ELF-1 (cell line): ENCODE measurements at regions not wholly inside any gene's neighbourhood (a gene's known extent, or its start where the extent isn't known, plus 50 kb on each side); places are given as distances from the start of the nearest gene placed in this dataset.
"Not testable (repeated sequence)": the region's sequence is repeated elsewhere in the genome, so short reads cannot be mapped to it uniquely, and the experiment has no call there.

Source experiments
- DNase-seq: peaks from one replicate; pipeline ENCODE4 v3.0.0-alpha.2; 2016; ENCODE audit warnings: low read depth, low spot score

DNA sequence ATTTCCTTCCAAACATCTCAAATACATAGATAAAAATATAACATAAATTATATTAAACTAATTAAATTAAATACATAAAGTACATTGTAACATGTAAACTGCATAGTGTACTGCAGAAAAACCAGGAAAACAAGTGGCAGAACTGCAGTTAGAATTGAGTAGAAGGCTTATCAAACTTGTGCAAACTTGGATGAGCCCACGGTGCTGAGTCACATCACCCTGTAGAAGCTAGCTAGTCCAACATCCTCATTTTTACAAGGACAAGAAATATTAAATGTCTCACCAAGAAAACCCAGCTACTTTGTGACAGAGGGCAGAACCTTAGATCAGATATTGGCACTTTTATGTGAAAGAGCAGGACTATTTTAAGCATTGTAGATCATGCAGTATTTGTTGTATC lies 807.9 kb upstream of the NUDT12 start:
- no peak for DNase-seq

DNA sequence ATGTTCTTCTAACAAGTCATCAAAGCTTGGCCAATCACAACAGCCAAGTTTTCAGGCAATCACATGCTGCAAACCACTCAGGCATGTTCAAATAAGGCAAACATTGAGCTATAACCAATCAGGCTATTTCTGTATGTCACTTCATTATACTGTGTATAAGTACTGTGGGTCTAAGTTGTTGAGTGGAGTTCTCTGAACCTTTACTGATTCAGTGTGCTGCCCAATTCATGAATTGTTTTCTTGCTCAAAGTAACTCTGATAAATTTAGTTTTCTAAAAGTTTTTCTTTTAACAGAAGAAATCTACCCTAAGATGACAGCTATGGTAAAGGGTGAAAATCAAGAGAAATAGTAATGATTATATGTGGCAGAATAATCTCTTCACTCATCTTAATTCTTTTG lies 805.4 kb upstream of the NUDT12 start:
- no peak for DNase-seq

DNA sequence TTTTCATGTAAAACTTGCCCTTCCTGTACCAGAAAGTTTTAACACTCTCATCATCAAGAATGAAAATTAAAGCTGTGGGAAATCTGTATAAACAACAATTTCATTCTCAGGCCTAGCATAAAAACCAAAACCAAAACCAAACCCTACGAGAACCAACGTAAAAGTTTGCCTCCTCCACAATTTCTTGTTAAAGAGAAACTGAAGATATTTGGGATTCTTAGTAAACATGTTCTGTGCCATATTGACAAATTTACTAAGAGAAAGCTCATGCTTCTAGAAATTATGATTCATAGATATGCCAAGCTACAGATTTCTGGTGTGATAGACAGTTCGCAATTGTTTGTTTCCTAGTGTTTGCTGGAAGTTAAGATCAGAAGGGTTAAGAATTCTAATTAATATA lies 801.0 kb upstream of the NUDT12 start:
- no peak for DNase-seq

DNA sequence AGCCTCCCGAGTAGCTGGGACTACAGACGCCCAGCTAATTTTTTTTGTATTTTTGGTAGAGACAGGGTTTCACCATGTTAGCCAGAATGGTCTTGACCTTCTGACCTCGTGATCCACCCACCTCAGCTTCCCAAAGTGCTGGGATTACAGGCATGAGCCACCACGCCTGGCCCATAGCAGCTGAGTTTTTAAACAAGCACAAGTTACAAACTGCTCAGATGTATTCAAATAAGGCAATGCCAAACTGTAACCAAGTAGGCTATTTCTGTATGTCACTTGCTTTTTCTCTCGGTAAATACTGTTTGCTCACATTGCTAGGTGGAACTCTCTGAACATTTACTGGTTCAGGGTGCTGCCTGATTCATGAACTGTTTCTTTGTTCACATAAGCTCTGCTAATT lies 799.3 kb upstream of the NUDT12 start:
- peak; percentile 9 for DNase-seq

DNA sequence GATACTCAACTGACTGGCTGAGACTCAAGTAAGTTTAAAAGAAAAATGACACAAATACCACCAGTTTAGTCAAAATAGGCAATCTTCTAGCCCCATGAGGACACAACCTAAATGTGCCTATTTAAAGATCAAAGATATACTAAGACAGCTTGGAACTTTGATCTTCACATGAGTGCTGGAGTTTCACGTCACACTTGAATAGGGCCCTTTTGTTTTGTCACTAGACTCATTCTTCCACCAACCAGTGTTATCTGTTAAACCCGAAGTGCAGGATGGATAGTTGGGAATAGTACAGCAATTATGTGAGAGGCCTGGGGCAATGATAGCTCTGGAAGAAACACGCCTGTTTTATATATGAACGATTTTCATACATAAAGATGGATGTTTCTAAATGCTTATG lies 792.8 kb upstream of the NUDT12 start:
- peak; percentile 30 for DNase-seq

DNA sequence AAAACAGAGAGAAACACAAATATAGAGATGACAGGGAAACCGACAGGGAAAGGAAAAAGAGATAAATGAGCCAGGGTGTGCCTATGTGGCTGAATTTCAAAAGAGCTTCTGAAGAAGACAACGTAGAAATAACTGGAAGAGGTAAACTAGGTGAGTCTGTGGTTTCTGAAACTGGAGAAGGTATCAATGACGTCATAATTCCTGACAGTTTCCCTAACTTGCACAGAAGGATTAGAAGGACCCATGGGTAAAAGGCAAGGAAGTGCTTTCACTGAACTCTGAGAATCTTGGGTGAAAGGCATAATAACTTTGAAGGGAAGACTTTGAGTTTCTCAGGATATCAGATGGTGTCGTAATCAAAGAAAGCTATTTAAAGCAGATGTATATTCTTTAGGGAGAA lies 790.8 kb upstream of the NUDT12 start:
- DNase-seq: no peak

DNA sequence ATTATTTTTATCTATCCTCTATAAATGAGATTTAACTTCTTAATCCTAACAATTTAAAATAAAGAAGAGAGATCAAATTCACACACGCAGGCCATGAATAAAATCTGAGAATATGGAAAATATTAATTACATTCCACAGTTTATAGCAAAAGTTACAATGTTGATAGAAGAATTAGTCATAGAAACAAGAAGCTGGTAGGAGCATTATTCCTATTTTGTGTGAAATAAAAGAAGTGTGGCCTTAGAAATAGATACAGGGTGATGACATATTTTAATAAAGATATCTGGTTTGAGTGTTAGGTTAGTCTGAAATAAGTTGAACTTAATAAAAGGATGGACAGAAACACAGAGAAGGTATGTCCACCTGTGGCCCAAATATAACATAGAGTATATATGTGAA lies 790.4 kb upstream of the NUDT12 start:
- DNase-seq: no peak

DNA sequence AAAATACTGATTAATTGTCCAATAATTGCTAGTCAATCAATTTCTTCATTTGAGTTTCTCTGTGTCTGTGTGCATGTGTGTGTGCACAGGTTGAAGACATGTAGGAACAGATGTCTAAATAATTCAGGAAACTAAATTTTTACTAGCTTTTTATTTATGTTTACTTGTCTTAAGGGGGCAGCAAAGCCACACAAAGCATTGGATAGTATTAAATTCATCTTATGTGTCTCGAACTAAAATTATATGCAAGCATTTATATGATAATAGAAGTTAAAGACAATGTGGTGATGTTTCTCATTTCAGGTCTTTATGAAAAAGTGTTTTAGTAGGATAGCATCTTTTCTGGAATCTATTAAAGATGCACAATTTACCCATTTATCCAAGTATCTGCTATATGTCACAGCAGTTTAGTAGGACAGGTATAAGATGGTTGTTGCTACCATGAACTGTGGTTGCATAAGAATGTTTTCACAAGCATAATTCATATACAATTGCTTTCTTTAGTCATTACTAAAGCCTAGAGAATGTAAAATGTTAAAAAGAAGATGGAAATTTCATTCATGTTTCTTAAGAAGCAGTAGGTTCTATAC lies 784.6 kb upstream of the NUDT12 start:
- DNase-seq: no peak

DNA sequence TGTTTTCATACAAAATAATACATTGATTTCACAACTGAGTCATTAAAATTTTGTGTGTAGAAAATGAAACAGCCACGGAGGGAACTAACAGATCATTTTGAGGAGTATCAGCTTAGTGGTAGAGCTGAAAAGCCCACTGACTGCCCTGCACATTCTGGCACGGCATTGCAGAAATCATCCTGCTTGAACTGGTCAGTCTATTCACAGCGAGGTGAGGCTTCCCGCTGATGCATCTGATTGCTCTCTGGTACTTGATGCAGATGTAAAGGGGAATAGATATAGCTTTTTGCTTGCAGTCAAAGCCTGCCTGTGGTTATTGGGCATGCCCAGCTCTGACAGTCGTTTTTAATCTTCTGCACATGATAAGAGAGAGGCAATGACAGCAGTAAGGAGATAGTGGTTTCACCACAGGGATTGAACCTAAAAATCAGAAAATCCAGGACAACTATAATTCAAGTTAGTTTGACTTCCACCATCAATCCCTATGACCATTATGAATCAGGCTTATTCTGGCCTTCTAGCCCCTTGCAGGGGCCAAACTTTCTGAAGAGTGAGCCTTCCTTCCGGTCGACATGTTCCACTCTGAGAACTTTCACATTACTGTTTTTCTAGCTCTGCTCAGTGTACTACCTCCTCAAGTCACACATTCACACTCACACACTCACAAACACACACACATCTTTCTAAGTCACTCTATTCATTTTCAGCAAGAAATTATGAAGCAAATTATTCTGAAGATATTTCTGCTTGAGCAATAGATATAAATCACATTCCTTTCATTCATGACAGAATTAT lies 782.8 kb upstream of the NUDT12 start:
- DNase-seq: no peak

DNA sequence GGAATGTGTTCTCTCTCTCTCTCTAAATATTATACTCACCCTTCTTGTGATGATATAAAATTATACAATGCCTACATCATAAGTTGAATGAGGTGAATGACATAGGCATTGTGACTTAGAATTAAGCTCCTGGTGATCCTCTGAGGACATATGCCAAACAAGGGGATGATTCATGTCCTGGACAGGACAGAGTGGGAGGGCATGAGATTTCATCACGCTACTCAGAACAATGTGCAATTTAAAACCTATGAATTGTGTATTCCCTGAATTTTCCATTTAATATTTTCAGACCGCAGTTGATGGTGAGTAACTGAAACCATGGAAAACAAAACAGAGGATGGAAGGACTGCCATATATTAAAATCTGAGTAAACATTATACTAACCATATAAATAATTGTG lies 782.2 kb upstream of the NUDT12 start:
- no peak for DNase-seq

DNA sequence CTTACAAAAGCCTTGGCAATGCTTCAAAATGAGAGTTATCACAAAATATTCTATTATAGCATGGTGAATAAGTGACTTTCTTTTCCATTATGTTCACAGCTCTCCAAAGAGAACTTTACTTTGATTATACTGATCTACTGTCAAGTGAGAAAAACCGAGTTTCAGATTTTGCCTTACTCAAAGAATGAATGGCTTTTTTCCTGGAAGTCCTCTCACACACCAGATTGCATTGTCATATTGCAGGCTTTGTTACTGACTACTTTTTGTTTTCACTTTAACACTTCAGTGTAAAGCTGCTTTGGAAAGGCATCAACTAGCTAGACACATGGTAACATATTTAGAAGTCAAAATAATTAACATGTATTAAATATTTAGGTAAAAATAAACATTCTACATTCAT lies 765.2 kb upstream of the NUDT12 start:
- DNase-seq: no peak

DNA sequence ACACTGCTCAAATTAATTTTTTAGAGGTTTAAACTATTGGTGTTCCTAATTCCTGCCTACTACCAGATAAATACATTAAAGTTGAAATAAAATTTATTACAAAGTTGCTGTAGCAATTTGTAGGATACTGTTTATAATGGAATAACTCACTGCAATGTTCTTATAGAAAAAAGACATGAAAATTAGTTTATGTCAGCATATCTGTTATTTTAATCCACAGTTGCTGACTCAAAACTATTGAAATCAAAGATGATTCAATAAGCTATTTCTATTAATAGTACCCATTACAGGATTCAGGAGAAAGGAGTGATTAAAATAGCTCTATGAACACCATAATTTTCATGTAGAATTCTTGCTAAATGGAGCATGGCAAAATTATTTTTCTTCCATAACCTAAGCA lies 764.4 kb upstream of the NUDT12 start:
- no peak for DNase-seq

DNA sequence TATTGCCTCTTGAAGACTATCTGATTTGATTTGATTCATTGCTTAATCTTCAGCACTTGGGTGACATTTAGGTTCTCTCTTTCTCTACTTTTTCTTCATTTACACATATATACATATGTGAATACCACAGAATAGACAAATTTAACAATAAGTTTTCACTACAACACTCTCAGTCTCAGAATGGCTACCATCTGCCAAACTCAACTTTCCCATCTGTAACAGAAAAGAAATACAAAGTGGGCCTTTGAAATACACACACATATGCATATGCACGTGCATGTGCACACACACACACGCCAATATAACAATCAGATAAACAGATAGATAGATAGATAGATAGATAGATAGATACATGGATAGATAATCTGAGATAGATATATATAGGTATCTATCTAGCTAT lies 762.8 kb upstream of the NUDT12 start:
- DNase-seq: no peak

DNA sequence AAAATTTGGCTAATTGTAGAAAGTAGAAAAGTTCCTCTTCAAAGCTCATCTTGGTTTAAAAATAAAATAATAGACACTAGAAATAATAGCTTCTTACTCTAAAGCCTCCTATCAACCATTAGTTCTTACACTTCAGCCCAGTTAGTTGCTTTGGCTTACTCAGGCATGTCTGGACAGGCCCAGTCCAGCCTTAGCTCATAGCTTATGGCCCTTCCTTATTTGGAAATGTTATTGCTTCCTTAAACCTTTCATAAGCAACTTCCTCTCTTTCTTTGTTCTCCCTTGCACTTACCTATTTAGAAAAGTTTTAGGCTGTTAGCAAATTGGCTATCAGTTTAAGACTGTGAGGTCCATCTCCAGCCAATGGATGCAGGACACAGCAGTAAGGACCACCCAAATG lies 754.1 kb upstream of the NUDT12 start:
- DNase-seq: not testable (repeated sequence)

DNA sequence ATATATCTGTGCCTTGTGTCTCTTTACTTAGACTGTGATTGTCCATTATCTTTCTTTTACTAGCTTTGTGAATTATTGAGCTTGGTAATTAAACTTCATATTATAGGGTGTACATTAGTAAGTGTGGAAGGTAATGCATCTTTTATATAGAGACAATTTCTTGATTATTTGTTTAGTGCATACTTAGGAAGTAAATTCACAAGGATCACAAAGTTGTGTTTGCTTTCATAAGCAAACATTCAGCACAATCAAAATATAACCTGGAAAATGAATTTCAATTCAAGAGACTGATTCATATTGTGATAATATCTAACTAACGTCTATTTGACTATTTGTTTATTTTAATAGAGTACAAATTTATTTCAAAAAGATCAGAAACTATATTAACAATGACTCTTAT lies 749.9 kb upstream of the NUDT12 start:
- DNase-seq: no peak

DNA sequence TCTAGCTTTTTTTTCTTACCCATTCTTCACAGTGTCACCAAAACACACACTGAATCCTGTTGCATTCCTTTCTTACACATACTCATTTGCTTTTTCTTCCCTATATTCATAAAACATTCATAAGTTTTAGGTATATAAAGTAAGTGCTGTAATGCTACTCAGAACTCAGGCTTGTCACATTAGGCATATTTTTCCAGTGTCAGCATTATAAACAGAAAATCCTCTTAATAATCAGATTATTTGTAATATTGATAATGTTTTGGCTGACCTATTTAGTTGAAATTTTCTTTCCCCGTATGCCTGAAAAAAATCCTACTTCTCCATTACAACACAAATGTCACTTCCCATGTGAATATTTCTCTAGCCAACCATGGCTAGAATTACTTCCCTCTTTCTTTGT lies 743.0 kb upstream of the NUDT12 start:
- DNase-seq: no peak

DNA sequence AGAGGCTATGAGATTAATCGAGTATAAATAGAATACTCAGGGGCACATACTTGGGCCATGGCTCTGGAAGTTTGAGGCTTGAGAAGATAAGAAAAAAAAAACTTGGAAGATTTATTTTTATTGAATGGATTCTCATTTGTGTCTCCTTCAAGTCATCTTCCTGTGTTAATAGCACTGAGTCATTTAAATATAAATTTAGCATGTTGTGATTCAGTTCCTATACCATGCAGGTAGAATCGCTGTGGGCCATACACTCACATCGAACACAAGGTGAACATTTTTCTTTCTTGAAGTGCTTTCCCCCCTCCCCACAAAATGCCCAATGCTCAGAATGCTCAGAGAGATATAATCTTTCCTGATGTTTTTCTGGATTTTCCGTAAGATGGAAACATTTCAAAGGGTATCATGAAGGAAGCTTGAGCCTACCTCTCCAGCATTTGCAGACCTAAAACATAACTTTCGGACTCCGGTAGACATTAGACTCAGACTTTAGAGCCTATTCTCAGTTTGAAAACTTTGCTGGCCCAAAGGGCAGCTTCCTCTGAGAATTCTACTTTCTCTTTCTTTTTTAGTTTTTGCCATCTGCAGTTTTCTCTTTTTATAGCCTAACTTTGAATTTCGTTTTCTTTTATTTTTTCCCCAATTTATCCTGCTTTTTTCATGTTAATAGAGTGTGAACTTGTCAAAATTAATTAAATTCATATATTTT lies 737.6 kb upstream of the NUDT12 start:
- no peak for DNase-seq

DNA sequence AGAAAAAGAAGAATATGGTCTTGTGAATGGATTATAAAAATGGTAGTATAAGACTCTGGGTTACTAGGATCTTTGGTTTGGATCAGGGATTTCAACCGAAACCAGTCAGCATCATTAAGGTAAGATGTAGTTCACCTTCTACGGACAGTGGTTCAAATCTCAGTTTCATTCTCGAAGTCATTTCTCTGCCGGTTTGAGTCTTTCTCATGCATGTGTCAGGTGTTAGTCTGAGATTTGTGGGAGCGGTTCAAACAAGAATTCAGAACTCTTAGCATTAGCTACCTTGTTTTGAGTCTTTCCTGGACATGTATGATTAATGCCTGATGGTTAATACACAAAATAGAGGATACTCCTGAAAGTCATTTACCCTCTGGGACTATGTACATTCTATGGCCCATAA lies 735.9 kb upstream of the NUDT12 start:
- no peak for DNase-seq

DNA sequence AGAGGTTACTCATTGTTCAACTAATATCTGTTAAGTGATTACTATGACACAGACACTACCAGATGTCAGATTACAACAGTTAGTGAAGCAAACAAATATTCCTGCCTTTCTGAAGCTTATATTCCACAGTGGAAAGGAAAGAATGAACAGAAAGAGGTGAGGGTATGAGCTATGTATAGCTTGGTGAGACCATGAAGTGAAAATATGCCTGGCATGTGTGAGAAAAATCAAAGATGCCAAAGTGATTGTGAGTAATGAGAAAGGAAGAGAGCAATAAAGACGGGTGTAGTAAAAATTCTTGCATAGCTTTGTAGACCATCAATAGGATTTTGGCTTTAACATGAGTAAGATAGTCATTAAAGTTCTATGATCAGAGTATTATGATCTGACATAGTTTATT lies 734.5 kb upstream of the NUDT12 start:
- no peak for DNase-seq

DNA sequence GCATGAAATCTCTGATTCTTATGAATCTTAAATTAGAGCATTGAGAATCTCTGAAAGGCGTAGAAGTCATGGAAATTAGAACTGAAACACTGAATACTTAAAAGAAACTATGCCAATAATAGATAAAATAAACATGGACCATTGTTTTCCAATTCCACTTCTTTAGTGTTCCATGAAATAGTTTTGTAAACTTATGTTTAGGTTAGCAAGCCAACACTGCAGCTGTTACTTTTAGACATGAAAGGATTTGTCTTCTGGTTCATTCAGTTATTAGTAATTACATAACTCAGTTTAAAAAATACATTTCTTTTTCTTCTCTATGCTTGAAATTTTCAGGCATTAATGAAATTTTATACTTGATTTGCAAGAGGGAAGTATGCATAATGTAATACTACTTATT lies 733.4 kb upstream of the NUDT12 start:
- no peak for DNase-seq

DNA sequence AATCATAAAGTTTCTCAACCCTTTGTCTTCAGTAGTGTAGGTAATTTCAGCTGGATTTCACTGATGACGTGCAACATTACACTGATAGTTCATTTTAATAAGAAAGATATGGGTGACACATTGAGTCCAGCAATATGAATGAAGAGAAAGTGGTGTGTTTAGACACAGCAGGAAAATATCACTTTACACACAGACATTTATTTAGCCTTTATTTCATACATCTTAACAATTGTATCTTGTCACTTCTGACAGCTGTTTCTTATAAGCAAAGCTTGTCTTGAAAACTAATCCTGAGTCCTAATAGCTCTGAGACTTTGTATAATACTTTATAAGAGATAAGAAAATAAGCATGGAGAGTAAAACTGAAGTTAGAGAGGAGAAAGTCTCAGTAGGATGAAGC lies 720.5 kb upstream of the NUDT12 start:
- no peak for DNase-seq

DNA sequence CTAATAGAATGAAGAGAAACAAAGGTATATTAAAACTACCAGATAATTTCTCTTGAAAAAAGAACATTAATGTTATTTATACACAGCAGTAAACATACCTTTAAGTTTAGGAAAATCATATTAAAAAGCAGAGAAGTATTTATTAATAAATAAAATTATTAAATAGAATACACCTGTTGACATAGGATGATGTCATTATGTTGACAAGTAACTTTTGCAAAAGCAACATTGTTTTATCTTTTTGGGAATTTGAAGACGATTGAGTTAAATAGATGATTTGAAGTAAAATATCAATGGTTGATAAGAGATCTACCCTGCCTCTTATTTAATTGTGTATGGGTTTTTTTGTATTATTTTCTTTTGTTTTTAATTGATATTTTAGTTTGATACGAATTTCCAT lies 711.1 kb upstream of the NUDT12 start:
- DNase-seq: no peak
